ENCODE measurements at regions not wholly inside any gene's neighbourhood (a gene's known extent, or its start where the extent isn't known, plus 50 kb on each side); places are given as distances from the start of the nearest gene placed in this dataset.
A peak's percentile ranks its signal among the peaks of the same experiment; 100 is the strongest.

GRCh38 chr2:156147594-156148330 is 184.8 kb downstream of the NR4A2 start:
- no peaks in the 10 kb centered on the region for H3K9me3 Mint-ChIP-seq
- no peaks in the 10 kb centered on the region for H3K36me3 Mint-ChIP-seq
- DNase-seq (ENCODE audit: low spot score in 2 of 2): no peak
- H3K27me3 Mint-ChIP-seq: peaks cover 4% of the 10 kb centered on the region
- no peak for ATAC-seq (ENCODE audit: low read depth)
- no peak overlapping the region for H3K27ac Mint-ChIP-seq
- H3K4me1 Mint-ChIP-seq: no peaks in the 10 kb centered on the region
- H3K4me3 Mint-ChIP-seq: no peak overlapping the region

DNA sequence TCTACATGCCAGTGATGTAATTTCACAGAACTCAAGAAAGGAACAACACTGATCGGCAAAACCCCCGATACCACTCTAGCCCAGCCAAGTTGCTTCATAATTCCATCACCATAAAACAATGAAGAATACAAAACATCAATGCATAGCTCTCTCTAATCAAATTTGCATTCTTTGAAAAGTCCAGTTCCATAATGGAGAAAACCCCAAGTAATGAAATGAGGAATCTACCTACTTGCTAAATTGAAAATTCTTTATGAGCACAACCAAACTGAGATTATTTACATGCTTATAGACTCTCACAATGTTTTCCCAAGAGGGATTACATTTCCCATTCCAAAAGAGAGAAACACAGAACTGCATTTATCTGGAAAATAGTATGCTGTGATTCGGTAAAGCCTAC is 186.5 kb downstream of the NR4A2 start:
- H3K27ac Mint-ChIP-seq: no peak overlapping the region
- no peak overlapping the region for H3K4me3 Mint-ChIP-seq

GRCh38 chr2:156145469-156145868 is 187.1 kb downstream of the NR4A2 start:
- peaks cover 3% of the 10 kb centered on the region for H3K27me3 Mint-ChIP-seq
- no peak overlapping the region for H3K4me3 Mint-ChIP-seq

More for the DNA sequence above, 186.5 kb downstream of the NR4A2 start:
- Mint-ChIP-seq H3K27me3 (peaks cover 4% of the 10 kb centered on the region), H3K4me1 (no peaks in the 10 kb centered on the region), H3K9me3 (no peaks in the 10 kb centered on the region), H3K36me3 (no peaks in the 10 kb centered on the region)
- DNase-seq (ENCODE audit: low spot score in 2 of 2) (no peak), ATAC-seq (ENCODE audit: low read depth) (no peak)

DNA sequence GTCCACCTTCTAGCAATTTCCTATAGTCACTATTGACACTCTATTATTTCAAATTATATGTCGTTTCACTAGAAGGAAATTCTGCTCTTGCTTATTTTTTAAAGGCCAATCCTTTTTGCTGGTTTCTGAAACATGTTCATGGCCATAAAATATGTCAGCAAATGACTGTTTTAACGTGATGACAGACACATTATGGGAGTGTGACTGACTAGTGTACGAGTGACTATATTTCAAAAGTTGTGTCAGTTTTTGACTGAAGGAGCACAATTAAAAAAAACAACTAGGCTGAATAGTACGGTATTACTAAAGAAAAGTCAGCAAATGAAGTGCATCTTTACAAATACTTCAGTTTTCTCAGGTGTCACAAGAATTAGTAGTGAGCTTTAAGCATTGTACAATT is 196.0 kb downstream of the NR4A2 start:
- no peaks in the 10 kb centered on the region for H3K27me3 Mint-ChIP-seq
- no peaks in the 10 kb centered on the region for H3K36me3 Mint-ChIP-seq
- H3K4me1 Mint-ChIP-seq: no peaks in the 10 kb centered on the region
- ATAC-seq (ENCODE audit: low read depth) (no peak), DNase-seq (ENCODE audit: low spot score in 2 of 2) (no peak)
- H3K9me3 Mint-ChIP-seq: peaks cover 3% of the 10 kb centered on the region
- no peak overlapping the region for H3K27ac Mint-ChIP-seq
- H3K4me3 Mint-ChIP-seq: no peak overlapping the region

More at GRCh38 chr2:156145469-156145868, 187.1 kb downstream of the NR4A2 start:
- ATAC-seq (ENCODE audit: low read depth): no peak
- no peaks in the 10 kb centered on the region for H3K4me1 Mint-ChIP-seq
- DNase-seq (ENCODE audit: low spot score in 2 of 2): no peak
- no peaks in the 10 kb centered on the region for H3K36me3 Mint-ChIP-seq
- H3K9me3 Mint-ChIP-seq: no peaks in the 10 kb centered on the region
- no peak overlapping the region for H3K27ac Mint-ChIP-seq

DNA sequence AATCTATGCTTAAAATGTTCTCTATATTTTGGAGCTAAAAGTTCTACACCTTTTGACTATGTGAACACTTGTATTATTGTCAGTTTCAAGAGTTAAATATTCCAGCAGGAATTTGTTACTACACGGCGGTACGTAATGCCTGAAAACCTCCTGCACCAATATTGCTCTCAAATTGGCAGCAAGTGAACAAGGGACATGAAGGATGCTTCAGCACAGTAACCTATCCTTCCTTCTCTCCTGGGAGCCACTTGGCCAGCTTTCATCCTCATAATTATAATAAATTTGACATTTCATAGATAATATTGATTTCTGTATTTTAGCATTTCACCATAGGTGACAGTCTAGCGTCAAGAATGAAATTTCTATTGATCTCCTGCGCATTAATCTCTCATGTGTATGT is 197.6 kb downstream of the NR4A2 start:
- DNase-seq (ENCODE audit: low spot score in 2 of 2): no peak
- no peak overlapping the region for H3K4me3 Mint-ChIP-seq
- no peak for ATAC-seq (ENCODE audit: low read depth)
- H3K36me3 Mint-ChIP-seq: no peaks in the 10 kb centered on the region
- no peak overlapping the region for H3K27ac Mint-ChIP-seq
- H3K4me1 Mint-ChIP-seq: no peaks in the 10 kb centered on the region
- H3K9me3 Mint-ChIP-seq: peaks cover 2% of the 10 kb centered on the region
- peaks cover under 1% of the 10 kb centered on the region for H3K27me3 Mint-ChIP-seq

DNA sequence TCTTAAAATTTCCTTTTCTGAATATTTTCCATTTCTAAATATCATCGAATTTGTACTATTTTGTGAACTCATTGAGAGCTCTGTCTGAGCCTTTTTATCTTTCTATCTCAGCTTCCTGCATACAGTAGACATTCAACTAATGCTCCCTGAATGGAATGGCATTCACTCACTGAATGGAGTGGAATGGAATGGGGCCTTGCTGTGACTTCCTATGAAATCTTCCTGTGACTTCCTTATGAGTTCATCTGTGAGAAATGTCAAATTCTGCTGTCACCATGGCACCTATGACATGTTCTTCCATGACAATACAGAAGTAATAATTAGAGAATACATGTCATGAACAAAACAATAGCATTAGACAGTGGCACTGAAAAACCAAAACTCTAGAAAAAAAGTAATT is 199.6 kb downstream of the NR4A2 start:
- Mint-ChIP-seq H3K9me3 (no peaks in the 10 kb centered on the region), H3K4me1 (no peaks in the 10 kb centered on the region), H3K4me3 (no peak overlapping the region), H3K27me3 (peaks cover 3% of the 10 kb centered on the region), H3K36me3 (no peaks in the 10 kb centered on the region), H3K27ac (no peak overlapping the region)
- ATAC-seq (ENCODE audit: low read depth) (no peak), DNase-seq (ENCODE audit: low spot score in 2 of 2) (no peak)

GRCh38 chr2:156132130-156132529 is 200.4 kb downstream of the NR4A2 start:
- DNase-seq (ENCODE audit: low spot score in 2 of 2) (no peak), ATAC-seq (ENCODE audit: low read depth) (no peak)
- no peaks in the 10 kb centered on the region for H3K9me3 Mint-ChIP-seq
- no peak overlapping the region for H3K27ac Mint-ChIP-seq
- peaks cover 3% of the 10 kb centered on the region for H3K27me3 Mint-ChIP-seq
- H3K4me1 Mint-ChIP-seq: no peaks in the 10 kb centered on the region
- H3K36me3 Mint-ChIP-seq: no peaks in the 10 kb centered on the region
- no peak overlapping the region for H3K4me3 Mint-ChIP-seq

GRCh38 chr2:156129227-156129626 is 203.3 kb downstream of the NR4A2 start:
- Mint-ChIP-seq H3K4me3 (no peak overlapping the region), H3K27me3 (peaks cover 3% of the 10 kb centered on the region), H3K9me3 (no peaks in the 10 kb centered on the region), H3K36me3 (no peaks in the 10 kb centered on the region), H3K27ac (no peak overlapping the region), H3K4me1 (peaks cover 3% of the 10 kb centered on the region)
- DNase-seq (ENCODE audit: low spot score in 2 of 2) (no peak), ATAC-seq (ENCODE audit: low read depth) (no peak)

DNA sequence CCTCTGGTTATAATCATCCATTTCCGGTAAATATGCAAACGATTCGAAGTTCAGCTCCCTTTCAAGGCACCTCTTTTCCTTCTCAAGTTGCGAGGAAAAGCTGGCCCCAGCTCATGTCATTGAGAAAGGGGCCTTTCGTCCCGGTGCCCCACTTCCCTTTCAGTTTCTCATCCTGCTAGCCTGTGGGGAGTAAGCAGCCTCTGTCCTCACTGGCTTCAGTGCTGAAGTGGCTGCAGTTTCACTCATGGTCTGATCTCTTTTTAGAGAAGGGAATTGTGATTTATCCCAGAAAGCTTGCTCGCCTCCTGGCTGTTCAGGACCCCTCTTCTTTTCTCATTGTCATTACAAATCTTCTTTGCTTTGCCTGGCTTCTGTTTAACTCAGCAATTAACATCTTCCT is 207.5 kb downstream of the NR4A2 start:
- DNase-seq (ENCODE audit: low spot score in 2 of 2) (no peak), ATAC-seq (ENCODE audit: low read depth) (no peak)
- H3K27ac Mint-ChIP-seq: no peak overlapping the region
- no peaks in the 10 kb centered on the region for H3K36me3 Mint-ChIP-seq
- H3K4me3 Mint-ChIP-seq: no peak overlapping the region
- H3K4me1 Mint-ChIP-seq: peaks cover 3% of the 10 kb centered on the region
- peaks cover 3% of the 10 kb centered on the region for H3K27me3 Mint-ChIP-seq
- peaks cover 6% of the 10 kb centered on the region for H3K9me3 Mint-ChIP-seq

DNA sequence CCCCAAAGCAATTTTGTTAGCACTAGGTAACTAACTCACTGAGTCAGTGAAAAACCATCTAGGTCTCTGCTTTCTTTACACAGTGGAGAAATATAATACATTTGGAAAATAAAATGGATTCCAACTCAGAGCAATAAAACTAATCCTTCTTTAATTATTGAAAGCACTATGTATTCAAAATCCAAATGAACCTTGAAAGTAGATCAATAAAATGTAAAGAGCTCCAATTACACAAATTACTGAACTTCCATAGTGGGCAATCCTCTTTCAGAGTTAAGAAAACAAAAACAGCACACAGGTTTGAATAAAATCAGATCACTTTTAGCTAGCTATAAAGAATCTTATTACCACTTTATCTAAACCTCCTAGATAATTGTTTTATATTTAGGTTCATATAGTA is 208.1 kb downstream of the NR4A2 start:
- Mint-ChIP-seq H3K27ac (no peak overlapping the region), H3K4me3 (no peak overlapping the region), H3K27me3 (no peaks in the 10 kb centered on the region), H3K4me1 (peaks cover 3% of the 10 kb centered on the region), H3K9me3 (peaks cover 6% of the 10 kb centered on the region), H3K36me3 (no peaks in the 10 kb centered on the region)
- DNase-seq (ENCODE audit: low spot score in 2 of 2): no peak
- ATAC-seq (ENCODE audit: low read depth): no peak

DNA sequence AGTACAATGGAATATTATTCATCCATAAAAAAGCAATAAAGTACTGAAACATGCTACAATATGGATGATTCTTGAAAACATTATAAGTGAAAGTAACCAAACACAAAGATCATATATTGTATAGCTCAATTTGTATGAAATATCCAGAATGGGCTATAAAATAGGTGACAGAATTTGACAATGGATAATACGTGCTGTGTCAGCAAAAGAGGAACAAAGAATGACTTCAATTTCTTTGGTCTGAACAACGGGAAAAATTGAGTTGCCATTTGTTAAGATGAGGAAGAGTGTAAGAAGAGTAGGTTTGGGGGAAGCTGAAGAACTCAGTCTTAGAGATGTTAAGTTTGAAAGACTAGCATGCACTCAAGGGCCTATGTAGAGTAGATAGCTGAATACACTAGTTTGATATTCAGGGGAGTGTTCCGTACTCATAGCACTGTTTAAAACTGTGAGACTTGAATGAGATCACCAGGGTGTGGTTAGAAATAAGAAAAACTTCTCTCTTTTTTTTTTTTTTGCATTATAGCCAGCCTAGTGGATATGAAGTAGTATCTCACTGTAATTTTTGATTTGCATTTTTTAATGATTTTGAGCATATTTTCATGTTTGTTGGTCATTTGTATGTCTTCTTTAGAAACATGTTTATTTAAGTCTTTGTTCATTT is 213.6 kb downstream of the NR4A2 start:
- Mint-ChIP-seq H3K4me3 (no peak overlapping the region), H3K36me3 (no peaks in the 10 kb centered on the region), H3K27me3 (no peaks in the 10 kb centered on the region), H3K4me1 (no peaks in the 10 kb centered on the region), H3K9me3 (peaks cover 10% of the 10 kb centered on the region), H3K27ac (no peak overlapping the region)
- ATAC-seq (ENCODE audit: low read depth) (no peak), DNase-seq (ENCODE audit: low spot score in 2 of 2) (no peak)

DNA sequence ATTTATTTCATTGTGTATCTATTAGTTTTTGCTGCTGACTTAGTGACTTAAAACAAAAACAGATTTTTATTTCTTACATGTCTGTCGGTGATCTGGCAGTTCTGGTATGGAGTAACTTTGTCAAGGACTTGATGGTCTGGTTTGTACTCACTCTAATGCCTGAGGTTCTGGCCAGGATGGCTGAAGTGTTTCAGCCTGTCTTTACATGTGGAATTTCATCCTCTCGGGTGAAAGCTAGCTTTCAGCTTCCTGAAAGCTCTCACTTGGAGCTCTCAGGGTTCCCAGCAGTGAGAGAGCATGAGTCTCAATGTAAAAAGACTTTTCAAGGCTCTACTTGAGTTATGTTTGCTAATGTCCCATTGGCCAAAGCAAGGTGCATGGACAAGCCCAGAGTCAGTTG is 216.4 kb downstream of the NR4A2 start:
- Mint-ChIP-seq H3K4me3 (no peak overlapping the region), H3K4me1 (no peaks in the 10 kb centered on the region), H3K27ac (no peak overlapping the region), H3K9me3 (peaks cover 10% of the 10 kb centered on the region), H3K27me3 (no peaks in the 10 kb centered on the region), H3K36me3 (no peaks in the 10 kb centered on the region)
- ATAC-seq (ENCODE audit: low read depth) (no peak), DNase-seq (ENCODE audit: low spot score in 2 of 2) (no peak)

GRCh38 chr2:156115338-156115737 is 217.2 kb downstream of the NR4A2 start:
- no peak overlapping the region for H3K27ac Mint-ChIP-seq
- no peaks in the 10 kb centered on the region for H3K4me1 Mint-ChIP-seq
- peaks cover 4% of the 10 kb centered on the region for H3K9me3 Mint-ChIP-seq
- no peak for ATAC-seq (ENCODE audit: low read depth)
- H3K4me3 Mint-ChIP-seq: no peak overlapping the region
- no peaks in the 10 kb centered on the region for H3K36me3 Mint-ChIP-seq
- no peaks in the 10 kb centered on the region for H3K27me3 Mint-ChIP-seq
- DNase-seq (ENCODE audit: low spot score in 2 of 2): no peak

- no peak for ATAC-seq (ENCODE audit: low read depth)
- Mint-ChIP-seq H3K36me3 (no peaks in the 10 kb centered on the region), H3K9me3 (no peaks in the 10 kb centered on the region), H3K4me1 (no peaks in the 10 kb centered on the region), H3K27me3 (no peaks in the 10 kb centered on the region), H3K27ac (no peak overlapping the region), H3K4me3 (no peak overlapping the region)
- no peak for DNase-seq (ENCODE audit: low spot score in 2 of 2)
Measured at GRCh38 chr2:156112323-156112722, 220.2 kb downstream of the NR4A2 start.

DNA sequence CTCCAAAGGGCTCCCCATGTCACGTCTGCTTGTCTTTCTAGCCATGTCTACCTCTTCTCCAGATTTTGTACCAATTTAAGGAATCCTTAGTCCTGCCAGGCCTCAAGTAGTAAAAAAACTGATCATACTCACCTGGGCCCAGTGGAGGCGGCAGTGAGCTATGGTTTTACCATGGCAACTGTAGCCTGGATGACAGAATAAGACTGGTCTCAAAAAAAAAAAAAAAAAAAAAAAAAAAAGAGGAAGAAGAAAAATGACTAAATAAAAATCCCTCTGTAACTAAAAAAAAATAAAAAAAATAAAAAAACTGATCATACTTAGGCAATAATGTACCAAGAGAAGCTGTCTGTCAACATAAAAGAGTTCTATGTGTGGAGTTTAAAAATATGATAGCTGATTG is 221.6 kb downstream of the NR4A2 start:
- H3K27me3 Mint-ChIP-seq: no peaks in the 10 kb centered on the region
- peak in 1 of 2 donors; percentile 5 for DNase-seq (ENCODE audit: low spot score in 2 of 2)
- H3K4me1 Mint-ChIP-seq: no peaks in the 10 kb centered on the region
- no peaks in the 10 kb centered on the region for H3K9me3 Mint-ChIP-seq
- H3K36me3 Mint-ChIP-seq: no peaks in the 10 kb centered on the region
- no peak overlapping the region for H3K27ac Mint-ChIP-seq
- peak; percentile 88 for ATAC-seq (ENCODE audit: low read depth)
- no peak overlapping the region for H3K4me3 Mint-ChIP-seq

All from memory B cell (primary cell).